GM12874 (cell line): ENCODE measurements at regions not wholly inside any gene's neighbourhood (a gene's known extent, or its start where the extent isn't known, plus 50 kb on each side); places are given as distances from the start of the nearest gene placed in this dataset.

Source experiments
- CTCF ChIP-seq: IDR thresholded peaks from 2 replicates; pipeline ENCODE4 v1.5.1; 2011; ENCODE audit warnings: low read depth, mild to moderate bottlenecking, control low read depth, low read length, moderate library complexity; ENCODE audit not compliant: insufficient read depth

GRCh38 chr6:150713487-150713886, 113.8 kb downstream of the PLEKHG1 start:
- TF ChIP-seq CTCF: no peak

GRCh38 chr6:150713931-150714330, 114.2 kb downstream of the PLEKHG1 start:
- no peak for TF ChIP-seq CTCF

DNA sequence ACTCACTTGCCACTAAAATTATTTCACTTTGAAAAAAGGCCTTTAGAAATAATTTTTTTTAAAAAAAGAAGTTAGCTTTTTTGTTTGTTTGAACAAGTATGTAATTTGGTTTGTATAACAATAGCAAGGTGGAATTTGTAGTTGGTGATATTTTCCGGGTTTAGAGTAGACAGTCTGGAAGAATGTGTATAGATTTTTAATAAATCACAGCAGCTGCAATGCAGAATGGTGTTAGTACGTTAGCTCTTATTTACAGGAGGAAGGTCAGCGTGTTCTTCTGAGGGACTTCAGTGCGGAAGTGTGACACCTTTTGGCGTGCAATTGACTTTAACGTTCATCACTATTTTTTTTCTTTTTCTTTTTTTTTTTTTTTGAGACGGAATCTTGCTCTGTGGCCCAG, 115.4 kb downstream of the PLEKHG1 start:
- TF ChIP-seq CTCF: no peak

DNA sequence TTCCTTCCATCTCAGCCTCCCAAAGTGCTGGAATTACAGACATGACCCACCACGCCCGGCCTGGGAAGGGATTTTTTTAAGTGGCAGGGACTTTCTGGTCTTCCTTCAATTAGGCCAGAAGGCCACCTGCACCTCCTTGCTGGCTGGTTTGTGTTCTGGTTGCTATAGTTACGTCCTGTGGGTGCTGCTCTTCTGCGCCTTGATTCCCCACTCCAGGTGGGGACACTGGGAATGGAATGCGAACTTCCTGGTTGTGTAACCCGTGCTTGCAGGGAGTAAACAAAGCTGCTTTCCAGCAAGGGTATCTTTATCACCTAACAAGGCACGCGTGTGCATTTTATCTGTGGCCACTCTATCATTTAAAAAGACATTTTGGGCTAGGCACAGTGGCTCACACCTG, 117.7 kb downstream of the PLEKHG1 start:
- no peak for TF ChIP-seq CTCF

GRCh38 chr6:150719099-150719766, 119.5 kb downstream of the PLEKHG1 start:
- no peak for TF ChIP-seq CTCF

DNA sequence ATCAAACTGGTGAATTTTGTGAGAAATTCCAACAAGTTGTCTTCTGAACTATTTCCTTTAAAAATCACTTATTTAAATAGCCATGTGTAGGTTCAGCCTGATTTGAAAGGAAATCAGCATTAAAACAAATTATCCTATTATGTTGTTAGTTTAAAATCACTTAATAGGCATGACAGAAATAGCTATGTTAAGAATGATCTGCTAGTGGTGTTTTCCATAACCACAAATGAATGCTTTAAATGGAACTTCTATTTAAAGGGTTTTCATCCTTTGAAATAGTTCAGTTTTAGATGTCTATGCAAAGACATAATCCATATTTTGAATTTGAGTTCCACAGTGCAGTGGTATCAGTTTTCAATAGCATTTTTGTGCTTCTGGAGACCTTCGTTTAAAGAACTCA, 120.1 kb downstream of the PLEKHG1 start:
- no peak for TF ChIP-seq CTCF

GRCh38 chr6:150720774-150721233, 121.1 kb downstream of the PLEKHG1 start:
- 0 out of 2 replicates have a peak, but pooled peaks have one; percentile 5 for TF ChIP-seq CTCF
